Natural killer cell (primary cell): ENCODE measurements at regions not wholly inside any gene's neighbourhood (a gene's known extent, or its start where the extent isn't known, plus 50 kb on each side); places are given as distances from the start of the nearest gene placed in this dataset.

Experiments used
- ATAC-seq, 3 donors: fragments of 150-1000 bp in 2 of 3; fragments of 200-7000 bp in 1 of 3; cut with Tn5 transposase; 1 replicate in 1 of 3; 2 replicates in 2 of 3; pipeline ENCODE4 v1.10.0; 2021; ENCODE audit warnings: mild to moderate bottlenecking in 2 of 3, moderate library complexity in 2 of 3
- DNase-seq, 2 donors: peaks; one replicate each; pipeline versions ENCODE4 v3.0.0 to v3.0.0-alpha.2; 2013 to 2021; ENCODE audit warnings: mixed read lengths in 1 of 2
- H3K27ac ChIP-seq: one replicate; pipeline ENCODE4 v1.5.1; 2013; ENCODE audit warnings: mild to moderate bottlenecking, low read length
- H3K27me3 ChIP-seq: one replicate; pipeline ENCODE4 v1.6.1; 2013; ENCODE audit warnings: low read length; ENCODE audit not compliant: control insufficient read depth, insufficient read depth
- H3K36me3 ChIP-seq: one replicate; pipeline ENCODE4 v1.6.1; 2013; ENCODE audit warnings: low read length; ENCODE audit not compliant: control insufficient read depth, insufficient read depth
- H3K4me1 ChIP-seq: one replicate; pipeline ENCODE4 v1.6.1; 2013; ENCODE audit warnings: low read length; ENCODE audit not compliant: control insufficient read depth, insufficient read depth
- H3K4me3 ChIP-seq: one replicate; pipeline ENCODE4 v1.5.1; 2013; ENCODE audit warnings: low read length
- H3K9me3 ChIP-seq: one replicate; pipeline ENCODE4 v1.6.1; 2013; ENCODE audit warnings: low read length; ENCODE audit not compliant: control insufficient read depth, insufficient read depth
- H3K27ac Mint-ChIP-seq, 2 donors: one replicate each; pipeline ENCODE4 v1.8.0; 2022; ENCODE audit warnings: mild to moderate bottlenecking in 2 of 2, mixed read lengths in 2 of 2, moderate library complexity in 1 of 2
- H3K27me3 Mint-ChIP-seq, 2 donors: one replicate each; pipeline ENCODE4 v1.8.0; 2022; ENCODE audit warnings: low read depth in 2 of 2, mixed read lengths in 2 of 2
- H3K36me3 Mint-ChIP-seq: one replicate; pipeline ENCODE4 v1.8.0; 2022; ENCODE audit warnings: mixed read lengths
- H3K4me1 Mint-ChIP-seq, 2 donors: one replicate each; pipeline ENCODE4 v1.8.0; 2022; ENCODE audit warnings: mixed read lengths in 2 of 2
- H3K4me3 Mint-ChIP-seq: one replicate; pipeline ENCODE4 v1.8.0; 2022; ENCODE audit warnings: mild to moderate bottlenecking, moderate library complexity, mixed read lengths
- H3K9me3 Mint-ChIP-seq, 2 donors: one replicate each; pipeline ENCODE4 v1.8.0; 2022; ENCODE audit warnings: mixed read lengths in 2 of 2
- CTCF ChIP-seq: fragments of 200-600 bp; IDR thresholded peaks from one replicate; pipeline ENCODE4 v1.8.0; 2022; ENCODE audit warnings: antibody characterized with exemption
- WGBS: methylation state at CpG from one replicate; pipeline ENCODE4 v1.1.7; 2013; ENCODE audit warnings: missing lambda C conversion rate; ENCODE audit not compliant: insufficient coverage; 5-methylcytosine and 5-hydroxymethylcytosine counted together
- intact Hi-C: fragments of 100-400 bp; cut with micrococcal nuclease; formaldehyde crosslinking; loops from one replicate; pipeline ENCODE4 v1.14.2; 2022

- ATAC-seq (peak in 1 of 3 donors; percentile 34), DNase-seq (peak in 1 of 2 donors; percentile 57)
- no peaks in the 10 kb centered on the region for H3K9me3 ChIP-seq
- Mint-ChIP-seq H3K4me3 (no peak overlapping the region), H3K27me3 (peaks cover 15 to 16% of the 10 kb centered on the region in 2 donors), H3K4me1 (peaks cover 6 to 7% of the 10 kb centered on the region in 2 donors), H3K27ac (peak overlapping the region in 1 of 2 donors; percentile 37), H3K9me3 (no peaks in the 10 kb centered on the region), H3K36me3 (no peaks in the 10 kb centered on the region)
- intact Hi-C loops = no loop called here
- no peak for TF ChIP-seq CTCF
- no peak overlapping the region for H3K4me3 ChIP-seq
- no peak overlapping the region for H3K27ac ChIP-seq
- no peaks in the 10 kb centered on the region for H3K27me3 ChIP-seq
- no peaks in the 10 kb centered on the region for H3K36me3 ChIP-seq
- 35% methylated on average over 4 of the region's 4 CpGs for WGBS
- peaks cover 4% of the 10 kb centered on the region for H3K4me1 ChIP-seq
Observed at GRCh38 chr13:39952249-39953233, 297.1 kb downstream of the COG6 start.

- H3K27ac Mint-ChIP-seq = no peak overlapping the region
- Histone ChIP-seq H3K36me3 (no peaks in the 10 kb centered on the region), H3K9me3 (no peaks in the 10 kb centered on the region), H3K4me3 (no peak overlapping the region), H3K4me1 (peaks cover 4% of the 10 kb centered on the region), H3K27me3 (no peaks in the 10 kb centered on the region), H3K27ac (no peak overlapping the region)
- peaks cover 15 to 16% of the 10 kb centered on the region in 2 donors for H3K4me1 Mint-ChIP-seq
- ATAC-seq = no peak
- WGBS = 84% methylated on average over 2 of the region's 4 CpGs
- intact Hi-C loops = no loop called here
- H3K36me3 Mint-ChIP-seq = no peaks in the 10 kb centered on the region
- no peak for TF ChIP-seq CTCF
- no peak overlapping the region for H3K4me3 Mint-ChIP-seq
- no peak for DNase-seq
- H3K27me3 Mint-ChIP-seq = peaks cover 0 to 6% of the 10 kb centered on the region in 2 donors
- no peaks in the 10 kb centered on the region for H3K9me3 Mint-ChIP-seq
Observed at GRCh38 chr13:39954476-39954875, 299.0 kb downstream of the COG6 start.

GRCh38 chr13:39955560-39955959 lies 300.1 kb downstream of the COG6 start:
- Histone ChIP-seq H3K27me3 (no peaks in the 10 kb centered on the region), H3K36me3 (no peaks in the 10 kb centered on the region), H3K4me1 (peaks cover 4% of the 10 kb centered on the region), H3K4me3 (no peak overlapping the region), H3K27ac (no peak overlapping the region), H3K9me3 (no peaks in the 10 kb centered on the region)
- no peak for TF ChIP-seq CTCF
- ATAC-seq (no peak), DNase-seq (no peak)
- intact Hi-C loops = no loop called here
- peaks cover 15 to 16% of the 10 kb centered on the region in 2 donors for H3K4me1 Mint-ChIP-seq
- WGBS = 100% methylated on average over 1 of the region's 1 CpG
- H3K9me3 Mint-ChIP-seq = no peaks in the 10 kb centered on the region
- H3K27ac Mint-ChIP-seq = no peak overlapping the region
- no peaks in the 10 kb centered on the region for H3K27me3 Mint-ChIP-seq
- H3K4me3 Mint-ChIP-seq = no peak overlapping the region
- no peaks in the 10 kb centered on the region for H3K36me3 Mint-ChIP-seq
